Esophagus squamous epithelium (tissue), 5 donors: ENCODE measurements at regions not wholly inside any gene's neighbourhood (a gene's known extent, or its start where the extent isn't known, plus 50 kb on each side); places are given as distances from the start of the nearest gene placed in this dataset.

Source experiments
- DNase-seq: peaks from one replicate; lab custom pipeline; 2025; lab: John Stamatoyannopoulos, UW
- H3K27ac ChIP-seq, 4 donors: fragments of 200-600 bp; sonication (generic); one replicate each; pipeline ENCODE4 v1.5.1; 2016 to 2019; ENCODE audit warnings: mild to moderate bottlenecking in 1 of 4
- H3K27me3 ChIP-seq, 4 donors: fragments of 200-600 bp; sonication (generic); 1 replicate in 3 of 4; 2 replicates in 1 of 4; pipeline versions ENCODE4 v1.5.1 to v1.6.0; 2017 to 2021; ENCODE audit warnings: antibody characterized with exemption in 1 of 4
- H3K36me3 ChIP-seq, 3 donors: fragments of 200-600 bp; sonication (generic); one replicate each; pipeline ENCODE4 v1.5.1; 2016 to 2019
- H3K4me1 ChIP-seq, 3 donors: fragments of 200-600 bp; sonication (generic); one replicate each; pipeline ENCODE4 v1.5.1; 2017 to 2019
- H3K4me3 ChIP-seq, 4 donors: fragments of 200-600 bp; sonication (generic); 1 replicate in 3 of 4; 2 replicates in 1 of 4; pipeline ENCODE4 v1.5.1; 2016 to 2019; ENCODE audit warnings: mild to moderate bottlenecking in 2 of 4, moderate library complexity in 1 of 4
- H3K9me3 ChIP-seq, 3 donors: fragments of 200-600 bp; sonication (generic); one replicate each; pipeline ENCODE4 v1.5.1; 2016 to 2019
- CTCF ChIP-seq, 6 experiments: fragments of 450-650 bp in 4 of 6; fragments of 200-600 bp in 2 of 6; sonication (generic) in 2 of 6; IDR thresholded peaks; one replicate each; pipeline ENCODE4 v1.5.1; 2016 to 2019; ENCODE audit warnings: antibody characterized with exemption in 6 of 6, mild to moderate bottlenecking in 4 of 6, moderate library complexity in 4 of 6
- POLR2A ChIP-seq, 4 donors: fragments of 450-650 bp; IDR thresholded peaks; one replicate each; pipeline ENCODE4 v1.6.1; 2017; ENCODE audit warnings: antibody characterized with exemption in 4 of 4, mild to moderate bottlenecking in 4 of 4, moderate library complexity in 3 of 4
- WGBS, 2 donors: methylation state at CpG; one replicate each; pipeline ENCODE4 v1.1.5; 2018; 5-methylcytosine and 5-hydroxymethylcytosine counted together
- intact Hi-C: fragments of 100-400 bp; cut with DNase I; formaldehyde crosslinking; loops from one replicate; pipeline ENCODE4 v1.15.0; 2022
- donor health status: DM: yes; HTN: yes; CAD: no.

GRCh38 chr1:212549503-212550017 is 59.0 kb upstream of the ATF3 start:
- Histone ChIP-seq H3K27me3 (peaks cover 0 to 6% (median 0%) of the 10 kb centered on the region in 4 donors), H3K4me1 (peaks cover 0 to 4% (median 0%) of the 10 kb centered on the region in 3 donors), H3K27ac (no peak overlapping the region), H3K36me3 (no peaks in the 10 kb centered on the region), H3K4me3 (no peak overlapping the region), H3K9me3 (no peaks in the 10 kb centered on the region)
- intact Hi-C loops, result no loop called here
- WGBS, 2 donors, result 69 to 70% methylated on average over 4 of the region's 4 CpGs
- DNase-seq, result no peak
- TF ChIP-seq POLR2A (IDR thresholded peaks at IDR 0.05) (no peak), CTCF (IDR thresholded peaks at IDR 0.05) (no peak)

- Histone ChIP-seq H3K4me1 (no peaks in the 10 kb centered on the region), H3K36me3 (no peaks in the 10 kb centered on the region), H3K27ac (no peak overlapping the region), H3K27me3 (peaks cover 0 to 6% (median 0%) of the 10 kb centered on the region in 4 donors), H3K9me3 (no peaks in the 10 kb centered on the region), H3K4me3 (no peak overlapping the region)
- intact Hi-C loops, result no loop called here
- WGBS, 2 donors, result 81 to 88% methylated on average over 4 of the region's 4 CpGs
- no peak for TF ChIP-seq CTCF (IDR thresholded peaks at IDR 0.05)
- TF ChIP-seq POLR2A (IDR thresholded peaks at IDR 0.05), result no peak
- DNase-seq, result no peak
Measured at GRCh38 chr1:212551929-212552328, 56.6 kb upstream of the ATF3 start.

GRCh38 chr1:212553676-212554075 is 54.9 kb upstream of the ATF3 start:
- DNase-seq, result no peak
- TF ChIP-seq CTCF (IDR thresholded peaks at IDR 0.05) (no peak), POLR2A (IDR thresholded peaks at IDR 0.05) (no peak)
- WGBS, 2 donors, result 89% methylated on average over 4 of the region's 4 CpGs
- Histone ChIP-seq H3K27me3 (peaks cover 0 to 6% (median 0%) of the 10 kb centered on the region in 4 donors), H3K4me1 (peaks cover 0 to 11% (median 6%) of the 10 kb centered on the region in 3 donors), H3K27ac (no peak overlapping the region), H3K9me3 (no peaks in the 10 kb centered on the region), H3K4me3 (no peak overlapping the region), H3K36me3 (no peaks in the 10 kb centered on the region)
- intact Hi-C loops, result no loop called here

- Histone ChIP-seq H3K27ac (no peak overlapping the region), H3K36me3 (no peaks in the 10 kb centered on the region), H3K9me3 (no peaks in the 10 kb centered on the region), H3K4me1 (peaks cover 3 to 16% (median 6%) of the 10 kb centered on the region in 3 donors), H3K4me3 (no peak overlapping the region), H3K27me3 (peaks cover 0 to 6% (median 0%) of the 10 kb centered on the region in 4 donors)
- intact Hi-C loops, result no loop called here
- DNase-seq, result no peak
- 79 to 88% methylated on average over 2 of the region's 2 CpGs for WGBS, 2 donors
- TF ChIP-seq CTCF (IDR thresholded peaks at IDR 0.05), result no peak
- no peak for TF ChIP-seq POLR2A (IDR thresholded peaks at IDR 0.05)
Measured at GRCh38 chr1:212554401-212554800, 54.2 kb upstream of the ATF3 start.

GRCh38 chr1:212555426-212555825 is 53.1 kb upstream of the ATF3 start:
- Histone ChIP-seq H3K27me3 (no peaks in the 10 kb centered on the region), H3K36me3 (no peaks in the 10 kb centered on the region), H3K27ac (no peak overlapping the region), H3K4me1 (peaks cover 3 to 16% (median 6%) of the 10 kb centered on the region in 3 donors), H3K4me3 (no peak overlapping the region), H3K9me3 (no peaks in the 10 kb centered on the region)
- TF ChIP-seq POLR2A (IDR thresholded peaks at IDR 0.05), result no peak
- TF ChIP-seq CTCF (IDR thresholded peaks at IDR 0.05), result no peak
- no peak for DNase-seq
- 83 to 91% methylated on average over 2 of the region's 2 CpGs for whole genome bisulfite sequencing, 2 donors
- intact Hi-C loops, result no loop called here
